ENCODE measurements at regions not wholly inside any gene's neighbourhood (a gene's known extent, or its start where the extent isn't known, plus 50 kb on each side); places are given as distances from the start of the nearest gene placed in this dataset.

DNA sequence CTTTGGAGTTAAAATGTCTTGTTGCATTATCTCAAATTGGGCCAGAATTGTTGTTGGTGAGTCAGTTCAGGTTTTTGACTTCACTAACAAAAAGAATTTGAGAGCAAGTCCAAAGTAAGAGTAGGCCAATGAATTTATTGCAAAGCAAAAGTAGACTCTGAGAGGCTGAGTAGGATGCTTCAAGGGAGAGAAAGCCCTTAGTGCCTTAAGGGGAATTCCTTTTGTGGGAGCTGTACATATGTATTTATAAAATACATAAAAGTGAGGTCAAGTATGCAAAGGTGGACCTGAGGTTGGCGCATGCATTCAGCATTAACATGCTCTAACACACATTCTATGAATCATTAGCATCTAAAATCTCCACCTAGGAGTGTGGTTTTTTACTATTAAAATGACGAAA lies 565.4 kb downstream of the GRXCR1 start:
- TF ChIP-seq ZBTB1 (CRISPR knock-in tag; IDR thresholded peaks at IDR 0.05; ENCODE audit: borderline replicate concordance, low read depth), result no peak
- TF ChIP-seq CREB5 (CRISPR knock-in tag; IDR thresholded peaks at IDR 0.05), result no peak
- TF ChIP-seq, protein P1, sequence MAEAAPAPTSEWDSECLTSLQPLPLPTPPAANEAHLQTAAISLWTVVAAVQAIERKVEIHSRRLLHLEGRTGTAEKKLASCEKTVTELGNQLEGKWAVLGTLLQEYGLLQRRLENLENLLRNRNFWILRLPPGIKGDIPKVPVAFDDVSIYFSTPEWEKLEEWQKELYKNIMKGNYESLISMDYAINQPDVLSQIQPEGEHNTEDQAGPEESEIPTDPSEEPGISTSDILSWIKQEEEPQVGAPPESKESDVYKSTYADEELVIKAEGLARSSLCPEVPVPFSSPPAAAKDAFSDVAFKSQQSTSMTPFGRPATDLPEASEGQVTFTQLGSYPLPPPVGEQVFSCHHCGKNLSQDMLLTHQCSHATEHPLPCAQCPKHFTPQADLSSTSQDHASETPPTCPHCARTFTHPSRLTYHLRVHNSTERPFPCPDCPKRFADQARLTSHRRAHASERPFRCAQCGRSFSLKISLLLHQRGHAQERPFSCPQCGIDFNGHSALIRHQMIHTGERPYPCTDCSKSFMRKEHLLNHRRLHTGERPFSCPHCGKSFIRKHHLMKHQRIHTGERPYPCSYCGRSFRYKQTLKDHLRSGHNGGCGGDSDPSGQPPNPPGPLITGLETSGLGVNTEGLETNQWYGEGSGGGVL (CRISPR knock-in tag; IDR thresholded peaks at IDR 0.05), result no peak
- TF ChIP-seq CTCF (IDR thresholded peaks at IDR 0.05 in 2 of 3, conservative IDR thresholded peaks at IDR 0.05 in 1 of 3; ENCODE audit: insufficient read depth in 2 of 3, low read depth in 1 of 3, low read length in 3 of 3), result no peak
- no peak for TF ChIP-seq ELF1 (tag; IDR thresholded peaks at IDR 0.05)
- TF ChIP-seq SP2 (IDR thresholded peaks at IDR 0.05; ENCODE audit: extremely low read depth, low read depth, low read length, poor library complexity, severe bottlenecking), result no peak
- TF ChIP-seq, protein P2, sequence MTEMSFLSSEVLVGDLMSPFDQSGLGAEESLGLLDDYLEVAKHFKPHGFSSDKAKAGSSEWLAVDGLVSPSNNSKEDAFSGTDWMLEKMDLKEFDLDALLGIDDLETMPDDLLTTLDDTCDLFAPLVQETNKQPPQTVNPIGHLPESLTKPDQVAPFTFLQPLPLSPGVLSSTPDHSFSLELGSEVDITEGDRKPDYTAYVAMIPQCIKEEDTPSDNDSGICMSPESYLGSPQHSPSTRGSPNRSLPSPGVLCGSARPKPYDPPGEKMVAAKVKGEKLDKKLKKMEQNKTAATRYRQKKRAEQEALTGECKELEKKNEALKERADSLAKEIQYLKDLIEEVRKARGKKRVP (CRISPR knock-in tag; IDR thresholded peaks at IDR 0.05), result no peak
- TF ChIP-seq, protein P3, sequence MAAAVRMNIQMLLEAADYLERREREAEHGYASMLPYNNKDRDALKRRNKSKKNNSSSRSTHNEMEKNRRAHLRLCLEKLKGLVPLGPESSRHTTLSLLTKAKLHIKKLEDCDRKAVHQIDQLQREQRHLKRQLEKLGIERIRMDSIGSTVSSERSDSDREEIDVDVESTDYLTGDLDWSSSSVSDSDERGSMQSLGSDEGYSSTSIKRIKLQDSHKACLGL (CRISPR knock-in tag; IDR thresholded peaks at IDR 0.05; ENCODE audit: borderline replicate concordance, poor library complexity, severe bottlenecking), result no peak
- no peak for TF ChIP-seq NUFIP1 (IDR thresholded peaks at IDR 0.05; ENCODE audit: partially characterized antibody)
- no peak for TF ChIP-seq NFIX (CRISPR knock-in tag; IDR thresholded peaks at IDR 0.05; ENCODE audit: low read depth)
- no peak for TF ChIP-seq ZNF431 (CRISPR knock-in tag; IDR thresholded peaks at IDR 0.05)
